Endothelial cell of umbilical vein (primary cell): ENCODE measurements at regions not wholly inside any gene's neighbourhood (a gene's known extent, or its start where the extent isn't known, plus 50 kb on each side); places are given as distances from the start of the nearest gene placed in this dataset.

ENCODE experiments used
- BruUV-seq: library from RNA; stranded (reverse); fragments of 400-500 nt; replicated peaks from 2 replicates; lab custom pipeline; 2021; lab: Mats Ljungman, UMichigan
- CTCF ChIA-PET: fragments of 300-600, 350-600 bp; sonication (Branson Sonifier 250); formaldehyde crosslinking; loops from one replicate; lab custom pipeline; 2021; ENCODE audit warnings: antibody characterized with exemption, inconsistent platforms; lab: Charles Lee
- POLR2A ChIA-PET: fragments of 300-600, 350-600 bp; sonication (Branson Sonifier 250); formaldehyde crosslinking; loops from one replicate; lab custom pipeline; 2021; ENCODE audit warnings: antibody characterized with exemption, inconsistent platforms; lab: Charles Lee
- DNase-seq: peaks from one replicate; pipeline ENCODE4 v3.0.0-alpha.2; 2011; ENCODE audit warnings: low read depth, low spot score
- FAIRE-seq: peaks from 2 replicates; lab custom pipeline; 2011; peaks lifted over from hg19 to GRCh38; lab: Jason Lieb, UNC
- H2AFZ ChIP-seq: 2 replicates; pipeline ENCODE4 v1.6.0; 2012; ENCODE audit warnings: low read depth, low read length, control low read depth, inconsistent platforms
- H3K27ac ChIP-seq: 2 replicates; pipeline ENCODE4 v1.5.1; 2011; ENCODE audit warnings: low read depth, mild to moderate bottlenecking, control low read depth, low read length, moderate library complexity; ENCODE audit not compliant: insufficient read depth
- H3K27me3 ChIP-seq, 2 experiments: 2 replicates each; pipeline versions ENCODE4 v1.6.0 to v1.6.1; 2011; ENCODE audit warnings: low read length in 2 of 2, mixed read lengths in 1 of 2; ENCODE audit not compliant: control insufficient read depth in 2 of 2, insufficient read depth in 2 of 2
- H3K36me3 ChIP-seq, 2 experiments: 2 replicates in 1 of 2; 3 replicates in 1 of 2; pipeline ENCODE4 v1.5.1; 2011; ENCODE audit warnings: low read length in 2 of 2, mild to moderate bottlenecking in 1 of 2, moderate library complexity in 1 of 2; ENCODE audit not compliant: control insufficient read depth in 2 of 2, insufficient read depth in 2 of 2; ENCODE audit errors: extremely low read depth in 1 of 2
- H3K4me1 ChIP-seq: 3 replicates; pipeline ENCODE4 v1.5.1; 2011; ENCODE audit warnings: mild to moderate bottlenecking, low read length; ENCODE audit not compliant: control insufficient read depth, insufficient read depth; ENCODE audit errors: extremely low read depth
- H3K4me2 ChIP-seq: 2 replicates; pipeline ENCODE4 v1.6.1; 2011; ENCODE audit warnings: low read length, control low read depth, mixed read lengths; ENCODE audit not compliant: insufficient read depth
- H3K4me3 ChIP-seq, 3 experiments: fragments of 200-600 bp in 1 of 3; sonication (generic), shearing (Covaris generic) in 1 of 3; replicated peaks in 1 of 3; 2 replicates each; pipeline ENCODE4 v1.5.1; 2011 to 2016; ENCODE audit warnings: control low read depth in 3 of 3, low read length in 3 of 3, mild to moderate bottlenecking in 2 of 3, inconsistent platforms in 1 of 3, low read depth in 1 of 3, moderate library complexity in 1 of 3; ENCODE audit not compliant: insufficient read depth in 1 of 3
- H3K79me2 ChIP-seq: 2 replicates; pipeline ENCODE4 v1.6.0; 2012; ENCODE audit warnings: low read length, inconsistent platforms; ENCODE audit not compliant: control insufficient read depth, insufficient read depth
- H3K9ac ChIP-seq: replicated peaks from 2 replicates; pipeline ENCODE3; 2011; ENCODE audit warnings: low read length, control low read depth; ENCODE audit not compliant: insufficient read depth; ENCODE audit errors: extremely low read depth
- H3K9me1 ChIP-seq: replicated peaks from 3 replicates; pipeline ENCODE4 v1.6.0; 2011; ENCODE audit warnings: mild to moderate bottlenecking, low read length; ENCODE audit not compliant: control insufficient read depth, insufficient read depth; ENCODE audit errors: extremely low read depth
- H3K9me3 ChIP-seq: replicated peaks from 2 replicates; pipeline ENCODE4 v1.5.1; 2012; ENCODE audit warnings: low read length, inconsistent platforms; ENCODE audit not compliant: control insufficient read depth, insufficient read depth
- H4K20me1 ChIP-seq: replicated peaks from 2 replicates; pipeline ENCODE3; 2011; ENCODE audit warnings: mild to moderate bottlenecking, low read length; ENCODE audit not compliant: control insufficient read depth, insufficient read depth; ENCODE audit errors: extremely low read depth
- CTCF ChIP-seq, 2 donors: IDR thresholded peaks; 1 replicate in 1 of 2; 2 replicates in 1 of 2; pipeline ENCODE4 v1.5.1; 2011; ENCODE audit warnings: low read length in 2 of 2, mild to moderate bottlenecking in 2 of 2, moderate library complexity in 2 of 2, control low read depth in 1 of 2, inconsistent platforms in 1 of 2, low read depth in 1 of 2; ENCODE audit not compliant: insufficient read depth in 1 of 2; ENCODE audit errors: extremely low read depth in 1 of 2
- EZH2 ChIP-seq: IDR thresholded peaks from 2 replicates; pipeline ENCODE4 v1.6.1; 2012; ENCODE audit warnings: borderline replicate concordance, low read depth, mild to moderate bottlenecking, moderate library complexity, low read length, inconsistent platforms; ENCODE audit not compliant: severe bottlenecking
- FOS ChIP-seq: IDR thresholded peaks from 2 replicates; pipeline ENCODE4 v1.6.1; 2011; ENCODE audit warnings: mild to moderate bottlenecking, low read length, moderate library complexity, borderline replicate concordance; ENCODE audit not compliant: insufficient read depth
- GATA2 ChIP-seq: IDR thresholded peaks from 2 replicates; pipeline ENCODE4 v1.7.0; 2011; ENCODE audit warnings: low read depth, mild to moderate bottlenecking, moderate library complexity, mixed read lengths, low read length; ENCODE audit not compliant: insufficient read length, insufficient read depth
- JUN ChIP-seq: IDR thresholded peaks from 2 replicates; pipeline ENCODE4 v1.6.1; 2011; ENCODE audit warnings: borderline replicate concordance, low read depth; ENCODE audit not compliant: insufficient read length, insufficient read depth
- MYC ChIP-seq: IDR thresholded peaks from one replicate; pipeline ENCODE4 v1.6.1; 2011; ENCODE audit warnings: mild to moderate bottlenecking, low read depth, low read length
- POLR2A ChIP-seq: IDR thresholded peaks from 2 replicates; pipeline ENCODE4 v1.6.1; 2012; ENCODE audit warnings: low read depth, mild to moderate bottlenecking, control low read depth, low read length
- POLR2AphosphoS5 ChIP-seq: IDR thresholded peaks from 2 replicates; pipeline ENCODE4 v1.6.1; 2012; ENCODE audit warnings: low read depth, mild to moderate bottlenecking, control low read depth, low read length, moderate library complexity; ENCODE audit not compliant: insufficient read depth
- dilution Hi-C: fragments of 300-500 bp; cut with MboI; formaldehyde crosslinking; loops from one replicate; pipeline ENCODE4 v1.15.0; 2019; ENCODE audit warnings: low sequenced_read_pairs; ENCODE audit not compliant: extremely low pct_ligation_motif_present
- intact Hi-C: fragments of 100-400 bp; cut with micrococcal nuclease; formaldehyde crosslinking; loops from one replicate; pipeline ENCODE4 v1.10.0; 2022
- TF ChIP-seq, protein P1 (sequence below): IDR thresholded peaks from 2 replicates; pipeline ENCODE4 v1.6.1; 2011; ENCODE audit not compliant: insufficient read depth, insufficient read length

- ChIA-PET POLR2A (no interaction called here), CTCF (no interaction called here)
- Histone ChIP-seq H3K4me3 (no peak overlapping the region), H2AFZ (no peak overlapping the region), H3K27ac (no peak overlapping the region), H3K4me2 (no peak overlapping the region), H3K9me1 (no peaks in the 10 kb centered on the region), H4K20me1 (no peaks in the 10 kb centered on the region), H3K79me2 (no peaks in the 10 kb centered on the region), H3K36me3 (no peaks in the 10 kb centered on the region), H3K9me3 (no peaks in the 10 kb centered on the region), H3K9ac (no peak overlapping the region), H3K27me3 (no peaks in the 10 kb centered on the region), H3K4me1 (no peaks in the 10 kb centered on the region)
- no peak for FAIRE-seq
- intact Hi-C loops (loop anchor here (10.0 kb wide), 2 partner anchors 417 to 733 kb away; no protein-coding TSS in a partner anchor), dilution Hi-C loops (no loop called here)
- DNase-seq: no peak
- no peak for TF ChIP-seq POLR2A
- BruUV-seq: no TSS peak
Measured at GRCh38 chr22:49307870-49308269, 519.8 kb downstream of the BRD1 start.

DNA sequence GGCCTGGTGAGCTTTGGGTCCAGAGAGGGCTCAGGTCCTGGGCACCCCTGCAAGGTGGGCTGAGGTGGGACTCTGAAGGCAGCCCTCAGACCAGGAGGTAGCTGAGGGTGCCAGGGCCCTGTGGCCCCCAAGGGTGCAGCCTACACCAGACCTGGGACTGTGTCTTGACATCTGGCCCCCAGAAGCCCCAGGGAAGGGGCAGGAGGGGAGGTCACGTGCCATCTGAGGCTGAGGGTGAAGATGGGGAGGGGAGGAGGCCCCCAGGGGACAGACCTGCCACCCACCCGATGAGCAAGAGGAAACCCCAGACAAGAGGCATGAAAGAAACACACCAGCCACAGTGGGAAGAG lies 520.2 kb downstream of the BRD1 start:
- no TSS peak for BruUV-seq
- POLR2A ChIA-PET: no interaction called here
- Histone ChIP-seq H2AFZ (no peak overlapping the region), H3K27me3 (no peaks in the 10 kb centered on the region), H3K9me3 (no peaks in the 10 kb centered on the region), H3K4me2 (no peak overlapping the region), H3K36me3 (no peaks in the 10 kb centered on the region), H3K4me1 (no peaks in the 10 kb centered on the region), H3K4me3 (no peak overlapping the region), H3K79me2 (no peaks in the 10 kb centered on the region), H3K9me1 (no peaks in the 10 kb centered on the region), H4K20me1 (no peaks in the 10 kb centered on the region), H3K9ac (no peak overlapping the region), H3K27ac (no peak overlapping the region)
- DNase-seq (no peak), FAIRE-seq (no peak)
- TF ChIP-seq FOS (no peak), POLR2AphosphoS5 (no peak), GATA2 (no peak), MYC (no peak), CTCF (IDR thresholded peaks at IDR 0.05; ENCODE audit: extremely low read depth in 1 of 2, insufficient read depth in 1 of 2, low read depth in 1 of 2, low read length in 2 of 2) (no peak), POLR2A (no peak), EZH2 (no peak), JUN (no peak)
- TF ChIP-seq, protein P1, sequence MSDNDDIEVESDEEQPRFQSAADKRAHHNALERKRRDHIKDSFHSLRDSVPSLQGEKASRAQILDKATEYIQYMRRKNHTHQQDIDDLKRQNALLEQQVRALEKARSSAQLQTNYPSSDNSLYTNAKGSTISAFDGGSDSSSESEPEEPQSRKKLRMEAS: no peak
- dilution Hi-C loops (no loop called here), intact Hi-C loops (loop anchor here (10.0 kb wide), 2 partner anchors 417 to 733 kb away; no protein-coding TSS in a partner anchor)
- CTCF ChIA-PET: no interaction called here
